Psoas muscle (tissue), 7 donors: ENCODE measurements at regions not wholly inside any gene's neighbourhood (a gene's known extent, or its start where the extent isn't known, plus 50 kb on each side); places are given as distances from the start of the nearest gene placed in this dataset.

ENCODE experiments used
- ATAC-seq, 4 donors: fragments of 200-7000 bp; cut with Tn5 transposase; one replicate each; pipeline ENCODE4 v1.9.1; 2020; ENCODE audit warnings: moderate library complexity in 3 of 4, mild to moderate bottlenecking in 2 of 4
- DNase-seq, 2 donors: peaks; one replicate each; pipeline ENCODE4 v3.0.0-alpha.2; 2020
- H3K27ac ChIP-seq: fragments of 200-600 bp; one replicate; pipeline ENCODE4 v1.8.0; 2022
- H3K27me3 ChIP-seq, 3 donors: fragments of 200-600 bp in 1 of 3; one replicate each; pipeline versions ENCODE4 v1.6.1 to v1.8.0; 2013 to 2022; ENCODE audit warnings: low read length in 2 of 3, mild to moderate bottlenecking in 2 of 3, moderate library complexity in 1 of 3; ENCODE audit not compliant: insufficient read depth in 3 of 3
- H3K36me3 ChIP-seq, 2 donors: fragments of 200-600 bp in 1 of 2; one replicate each; pipeline versions ENCODE4 v1.6.1 to v1.8.0; 2013 to 2022; ENCODE audit warnings: low read depth in 1 of 2, mild to moderate bottlenecking in 1 of 2, moderate library complexity in 1 of 2; ENCODE audit not compliant: insufficient read depth in 1 of 2
- H3K4me1 ChIP-seq: fragments of 200-600 bp; one replicate; pipeline ENCODE4 v1.8.0; 2022
- H3K4me3 ChIP-seq: fragments of 200-600 bp; one replicate; pipeline ENCODE4 v1.8.0; 2022; ENCODE audit warnings: mild to moderate bottlenecking
- H3K9me3 ChIP-seq: fragments of 200-600 bp; one replicate; pipeline ENCODE4 v1.8.0; 2022
- WGBS, 3 donors: extraction: QIAGEN DNeasy Blood & Tissue Kit; methylation state at CpG; one replicate each; pipeline versions ENCODE4 v1.1.6 to v1.1.7; 2013; 5-methylcytosine and 5-hydroxymethylcytosine counted together
- intact Hi-C, 2 donors: fragments of 100-400 bp; cut with DNase I; formaldehyde crosslinking; loops; one replicate each; pipeline versions ENCODE4 v1.11.0 to v1.14.2; 2022
- TF ChIP-seq, protein P1 (sequence below): fragments of 200-600 bp; IDR thresholded peaks from one replicate; pipeline ENCODE4 v1.8.0; 2022; ENCODE audit warnings: antibody characterized with exemption
- donor health status: healthy with polysubstance abuse.
- donor health status: DM: no; HTN: no; CAD: no; lungs with moderate emphysema.
- donor health status: Bipolar disorder and iron deficiency.
- donor health status: healthy.
- donor health status: DM: yes; HTN: yes; CAD: no.
- donor health status: DM: no; HTN: no; CAD: no.
- donor health status: DM: yes; HTN: yes; CAD: no.

DNA sequence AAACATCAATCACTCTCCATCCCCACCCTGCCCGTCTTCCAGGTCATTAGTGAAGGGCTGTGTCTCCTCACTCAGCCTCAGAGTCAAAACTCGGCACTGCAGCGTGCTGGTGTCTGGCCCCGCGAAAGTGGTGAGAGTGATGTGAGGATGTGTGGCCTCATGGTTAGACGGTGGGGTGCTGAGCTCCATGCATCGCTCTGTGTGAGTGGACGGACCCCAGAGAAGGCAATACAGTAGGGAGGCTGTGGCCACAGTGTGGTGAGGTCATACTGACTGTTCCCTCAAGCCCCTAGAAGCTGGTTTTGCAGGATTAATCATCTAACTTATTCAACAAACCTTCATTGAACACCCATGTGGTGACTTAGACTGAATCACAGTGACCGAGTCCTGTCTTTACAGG, 329.9 kb upstream of the AJAP1 start:
- DNase-seq, result no peak
- Histone ChIP-seq H3K27me3 (peaks cover 0 to 3% (median 0%) of the 10 kb centered on the region in 3 donors), H3K4me1 (no peaks in the 10 kb centered on the region), H3K4me3 (no peak overlapping the region), H3K36me3 (no peaks in the 10 kb centered on the region), H3K9me3 (no peaks in the 10 kb centered on the region), H3K27ac (no peak overlapping the region)
- 86 to 90% (median 88%) methylated on average over 9 of the region's 9 CpGs for whole genome bisulfite sequencing, 3 donors
- intact Hi-C loops, result no loop called here
- ATAC-seq, result no peak
- TF ChIP-seq, protein P1, sequence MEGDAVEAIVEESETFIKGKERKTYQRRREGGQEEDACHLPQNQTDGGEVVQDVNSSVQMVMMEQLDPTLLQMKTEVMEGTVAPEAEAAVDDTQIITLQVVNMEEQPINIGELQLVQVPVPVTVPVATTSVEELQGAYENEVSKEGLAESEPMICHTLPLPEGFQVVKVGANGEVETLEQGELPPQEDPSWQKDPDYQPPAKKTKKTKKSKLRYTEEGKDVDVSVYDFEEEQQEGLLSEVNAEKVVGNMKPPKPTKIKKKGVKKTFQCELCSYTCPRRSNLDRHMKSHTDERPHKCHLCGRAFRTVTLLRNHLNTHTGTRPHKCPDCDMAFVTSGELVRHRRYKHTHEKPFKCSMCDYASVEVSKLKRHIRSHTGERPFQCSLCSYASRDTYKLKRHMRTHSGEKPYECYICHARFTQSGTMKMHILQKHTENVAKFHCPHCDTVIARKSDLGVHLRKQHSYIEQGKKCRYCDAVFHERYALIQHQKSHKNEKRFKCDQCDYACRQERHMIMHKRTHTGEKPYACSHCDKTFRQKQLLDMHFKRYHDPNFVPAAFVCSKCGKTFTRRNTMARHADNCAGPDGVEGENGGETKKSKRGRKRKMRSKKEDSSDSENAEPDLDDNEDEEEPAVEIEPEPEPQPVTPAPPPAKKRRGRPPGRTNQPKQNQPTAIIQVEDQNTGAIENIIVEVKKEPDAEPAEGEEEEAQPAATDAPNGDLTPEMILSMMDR, result no peak

DNA sequence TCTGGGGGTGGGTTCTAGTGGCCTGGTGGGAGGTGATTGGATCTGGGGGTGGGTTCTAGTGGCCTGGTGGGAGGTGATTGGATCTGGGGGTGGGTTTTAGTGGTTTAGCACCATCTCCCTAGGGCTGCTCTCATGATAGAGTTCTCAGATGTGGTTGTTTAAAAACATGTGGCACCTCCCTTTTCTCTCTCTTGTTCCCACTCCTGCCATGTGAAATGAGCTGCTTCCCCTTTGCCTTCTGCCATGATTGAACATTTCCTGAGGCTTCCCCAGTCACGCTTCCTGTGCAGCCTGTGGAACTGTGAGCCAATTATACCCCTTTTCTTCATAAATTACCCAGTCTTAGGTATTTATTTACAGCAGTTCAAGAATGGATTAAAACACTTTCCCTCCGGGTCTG, 327.3 kb upstream of the AJAP1 start:
- H3K36me3 ChIP-seq, result no peaks in the 10 kb centered on the region
- DNase-seq, result no peak
- TF ChIP-seq, protein P1, result no peak
- no peaks in the 10 kb centered on the region for H3K9me3 ChIP-seq
- 58 to 76% (median 68%) methylated on average over 2 of the region's 2 CpGs for WGBS, 3 donors
- no peak overlapping the region for H3K4me3 ChIP-seq
- H3K27me3 ChIP-seq, result peaks cover 0 to 3% (median 0%) of the 10 kb centered on the region in 3 donors
- no peak overlapping the region for H3K27ac ChIP-seq
- H3K4me1 ChIP-seq, result no peaks in the 10 kb centered on the region
- no peak for ATAC-seq
- intact Hi-C loops, result loop anchor here in 1 of 2 donors (5.0 kb wide), 1 partner anchor 195 kb away; no protein-coding TSS in a partner anchor

DNA sequence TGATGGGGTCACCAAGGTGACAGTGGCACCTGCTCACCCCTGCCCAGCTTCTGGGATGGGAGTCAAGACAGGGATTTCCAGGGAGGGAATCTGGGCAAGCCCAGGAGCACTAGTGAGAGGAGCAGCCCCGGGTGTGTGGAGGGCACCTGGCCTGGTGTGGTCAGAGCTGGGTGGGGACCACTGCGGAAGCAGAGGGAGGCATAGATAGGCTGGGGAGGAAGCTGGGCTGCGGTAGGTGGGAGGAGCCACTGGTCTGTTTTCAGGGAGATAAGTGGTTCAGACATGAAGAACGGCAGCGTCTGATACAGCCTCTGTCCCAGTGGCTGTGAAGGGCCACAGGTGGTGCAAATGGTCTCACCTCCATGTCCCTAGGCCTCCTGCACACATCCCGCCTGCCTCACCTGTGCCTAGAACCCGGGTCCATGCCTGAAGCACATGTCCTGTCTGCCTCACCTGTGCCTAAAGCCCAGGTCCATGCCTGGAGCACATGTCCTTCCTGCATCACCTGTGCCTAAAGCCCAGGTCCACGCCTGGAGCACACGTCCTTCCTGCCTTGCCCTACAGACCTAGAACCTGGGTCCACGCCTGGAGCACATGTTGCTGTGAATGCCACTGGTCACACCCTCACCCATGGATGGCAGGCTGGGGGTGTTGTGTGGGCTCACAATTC, 325.9 kb upstream of the AJAP1 start:
- no peaks in the 10 kb centered on the region for H3K36me3 ChIP-seq
- no peak for ATAC-seq
- H3K27me3 ChIP-seq, result peaks cover 0 to 1% (median 0%) of the 10 kb centered on the region in 3 donors
- TF ChIP-seq, protein P1, result no peak
- DNase-seq, result no peak
- no peaks in the 10 kb centered on the region for H3K9me3 ChIP-seq
- H3K4me3 ChIP-seq, result no peak overlapping the region
- intact Hi-C loops, result loop anchor here in 1 of 2 donors (5.0 kb wide), 1 partner anchor 196 kb away; no protein-coding TSS in a partner anchor
- H3K27ac ChIP-seq, result no peak overlapping the region
- 73 to 88% (median 85%) methylated on average over 10 of the region's 10 CpGs for WGBS, 3 donors
- H3K4me1 ChIP-seq, result no peaks in the 10 kb centered on the region

- ATAC-seq (no peak), DNase-seq (no peak)
- intact Hi-C loops, result no loop called here
- H3K4me3 ChIP-seq, result no peak overlapping the region
- no peaks in the 10 kb centered on the region for H3K36me3 ChIP-seq
- WGBS, 3 donors, result 70 to 78% (median 73%) methylated on average over 23 of the region's 23 CpGs
- peaks cover 0 to 1% (median 0%) of the 10 kb centered on the region in 3 donors for H3K27me3 ChIP-seq
- H3K27ac ChIP-seq, result no peak overlapping the region
- TF ChIP-seq, protein P1, result no peak
- no peaks in the 10 kb centered on the region for H3K4me1 ChIP-seq
- no peaks in the 10 kb centered on the region for H3K9me3 ChIP-seq
Observed at GRCh38 chr1:4330805-4331766, 323.3 kb upstream of the AJAP1 start.
